GM23338 (cell line): ENCODE measurements at regions not wholly inside any gene's neighbourhood (a gene's known extent, or its start where the extent isn't known, plus 50 kb on each side); places are given as distances from the start of the nearest gene placed in this dataset.

Source experiments
- CREB1 ChIP-seq: fragments of 250-450 bp; sonication (Bioruptor Pico); IDR thresholded peaks from 2 replicates; pipeline ENCODE4 v1.5.0; 2020; ENCODE audit warnings: low read depth, mild to moderate bottlenecking, moderate library complexity
- EZH2 ChIP-seq: fragments of 200-600 bp; sonication (generic); IDR thresholded peaks from one replicate; pipeline ENCODE4 v1.8.0; 2017; ENCODE audit warnings: antibody characterized with exemption, mild to moderate bottlenecking, low read depth; ENCODE audit not compliant: unreplicated experiment
- JUNB ChIP-seq: IDR thresholded peaks from one replicate; pipeline ENCODE4 v1.6.1; 2016; ENCODE audit warnings: antibody characterized with exemption; ENCODE audit not compliant: unreplicated experiment
- POLR2AphosphoS5 ChIP-seq: IDR thresholded peaks from 2 replicates; pipeline ENCODE4 v1.6.1; 2016; ENCODE audit warnings: antibody characterized with exemption, low read depth
- ZNF331 ChIP-seq: fragments of 250-450 bp; sonication (Bioruptor Pico); IDR thresholded peaks from 2 replicates; pipeline ENCODE4 v1.5.0; 2020; ENCODE audit warnings: low read depth, mild to moderate bottlenecking, moderate library complexity
- TF ChIP-seq, protein P1 (sequence below), 2 experiments: fragments of 200-600 bp in 1 of 2; sonication (generic) in 1 of 2; conservative IDR thresholded peaks; 2 replicates each; pipeline versions ENCODE4 v1.5.1 to v1.6.1; 2016 to 2017; ENCODE audit warnings: antibody characterized with exemption in 2 of 2, low read depth in 2 of 2, mild to moderate bottlenecking in 2 of 2, moderate library complexity in 1 of 2
- TF ChIP-seq, protein P2 (sequence below): IDR thresholded peaks from one replicate; pipeline ENCODE4 v1.6.1; 2018; ENCODE audit warnings: antibody characterized with exemption; ENCODE audit not compliant: unreplicated experiment

DNA sequence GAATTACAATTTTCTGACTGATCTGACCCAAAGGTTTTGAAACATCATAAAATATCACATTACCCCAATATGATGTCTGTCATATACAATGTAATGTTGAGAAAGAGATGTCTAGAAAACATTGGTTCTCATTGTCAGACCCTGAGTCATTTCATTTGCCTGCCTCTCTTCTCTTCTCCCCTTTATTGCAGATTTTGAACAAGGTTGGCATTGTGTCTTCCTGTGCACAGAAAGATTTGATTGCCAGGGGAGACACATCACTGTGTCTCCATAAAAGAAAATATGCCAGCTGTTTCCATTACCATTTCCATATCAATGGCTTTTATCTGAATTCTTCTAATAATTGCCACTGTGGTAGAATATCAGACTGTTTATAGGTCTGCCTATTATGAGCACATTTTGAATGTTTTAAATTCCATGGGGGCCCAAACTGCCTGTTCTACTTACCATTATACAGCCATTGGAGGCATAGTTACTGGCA lies 65.6 kb downstream of the IFI44 start:
- TF ChIP-seq, protein P1, sequence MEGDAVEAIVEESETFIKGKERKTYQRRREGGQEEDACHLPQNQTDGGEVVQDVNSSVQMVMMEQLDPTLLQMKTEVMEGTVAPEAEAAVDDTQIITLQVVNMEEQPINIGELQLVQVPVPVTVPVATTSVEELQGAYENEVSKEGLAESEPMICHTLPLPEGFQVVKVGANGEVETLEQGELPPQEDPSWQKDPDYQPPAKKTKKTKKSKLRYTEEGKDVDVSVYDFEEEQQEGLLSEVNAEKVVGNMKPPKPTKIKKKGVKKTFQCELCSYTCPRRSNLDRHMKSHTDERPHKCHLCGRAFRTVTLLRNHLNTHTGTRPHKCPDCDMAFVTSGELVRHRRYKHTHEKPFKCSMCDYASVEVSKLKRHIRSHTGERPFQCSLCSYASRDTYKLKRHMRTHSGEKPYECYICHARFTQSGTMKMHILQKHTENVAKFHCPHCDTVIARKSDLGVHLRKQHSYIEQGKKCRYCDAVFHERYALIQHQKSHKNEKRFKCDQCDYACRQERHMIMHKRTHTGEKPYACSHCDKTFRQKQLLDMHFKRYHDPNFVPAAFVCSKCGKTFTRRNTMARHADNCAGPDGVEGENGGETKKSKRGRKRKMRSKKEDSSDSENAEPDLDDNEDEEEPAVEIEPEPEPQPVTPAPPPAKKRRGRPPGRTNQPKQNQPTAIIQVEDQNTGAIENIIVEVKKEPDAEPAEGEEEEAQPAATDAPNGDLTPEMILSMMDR (conservative IDR thresholded peaks at IDR 0.05; ENCODE audit: low read depth in 2 of 2), result no peak
- TF ChIP-seq EZH2, result no peak
- TF ChIP-seq, protein P2, sequence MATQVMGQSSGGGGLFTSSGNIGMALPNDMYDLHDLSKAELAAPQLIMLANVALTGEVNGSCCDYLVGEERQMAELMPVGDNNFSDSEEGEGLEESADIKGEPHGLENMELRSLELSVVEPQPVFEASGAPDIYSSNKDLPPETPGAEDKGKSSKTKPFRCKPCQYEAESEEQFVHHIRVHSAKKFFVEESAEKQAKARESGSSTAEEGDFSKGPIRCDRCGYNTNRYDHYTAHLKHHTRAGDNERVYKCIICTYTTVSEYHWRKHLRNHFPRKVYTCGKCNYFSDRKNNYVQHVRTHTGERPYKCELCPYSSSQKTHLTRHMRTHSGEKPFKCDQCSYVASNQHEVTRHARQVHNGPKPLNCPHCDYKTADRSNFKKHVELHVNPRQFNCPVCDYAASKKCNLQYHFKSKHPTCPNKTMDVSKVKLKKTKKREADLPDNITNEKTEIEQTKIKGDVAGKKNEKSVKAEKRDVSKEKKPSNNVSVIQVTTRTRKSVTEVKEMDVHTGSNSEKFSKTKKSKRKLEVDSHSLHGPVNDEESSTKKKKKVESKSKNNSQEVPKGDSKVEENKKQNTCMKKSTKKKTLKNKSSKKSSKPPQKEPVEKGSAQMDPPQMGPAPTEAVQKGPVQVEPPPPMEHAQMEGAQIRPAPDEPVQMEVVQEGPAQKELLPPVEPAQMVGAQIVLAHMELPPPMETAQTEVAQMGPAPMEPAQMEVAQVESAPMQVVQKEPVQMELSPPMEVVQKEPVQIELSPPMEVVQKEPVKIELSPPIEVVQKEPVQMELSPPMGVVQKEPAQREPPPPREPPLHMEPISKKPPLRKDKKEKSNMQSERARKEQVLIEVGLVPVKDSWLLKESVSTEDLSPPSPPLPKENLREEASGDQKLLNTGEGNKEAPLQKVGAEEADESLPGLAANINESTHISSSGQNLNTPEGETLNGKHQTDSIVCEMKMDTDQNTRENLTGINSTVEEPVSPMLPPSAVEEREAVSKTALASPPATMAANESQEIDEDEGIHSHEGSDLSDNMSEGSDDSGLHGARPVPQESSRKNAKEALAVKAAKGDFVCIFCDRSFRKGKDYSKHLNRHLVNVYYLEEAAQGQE, result no peak
- no peak for TF ChIP-seq POLR2AphosphoS5
- TF ChIP-seq CREB1 (CRISPR knock-in tag), result no peak
- TF ChIP-seq ZNF331 (CRISPR knock-in tag), result no peak
- TF ChIP-seq JUNB, result no peak
